Heart left ventricle (tissue), 16 donors: ENCODE measurements at regions not wholly inside any gene's neighbourhood (a gene's known extent, or its start where the extent isn't known, plus 50 kb on each side); places are given as distances from the start of the nearest gene placed in this dataset.

Experiments used
- ATAC-seq, 4 donors: fragments of 200-7000 bp; cut with Tn5 transposase; one replicate each; pipeline ENCODE4 v1.9.1; 2020 to 2022; ENCODE audit warnings: moderate library complexity in 4 of 4, mild to moderate bottlenecking in 3 of 4, moderate number of reproducible peaks in 1 of 4
- DNase-seq, 5 donors: peaks; one replicate each; pipeline ENCODE4 v3.0.0-alpha.2; 2020
- H3K27ac ChIP-seq, 12 donors: fragments of 200-600 bp; sonication (generic) in 4 of 12; one replicate each; pipeline versions ENCODE4 v1.5.0 to v1.8.0; 2016 to 2022; ENCODE audit warnings: mild to moderate bottlenecking in 2 of 12
- H3K27me3 ChIP-seq, 9 donors: fragments of 200-600 bp; sonication (generic) in 2 of 9; one replicate each; pipeline versions ENCODE4 v1.5.1 to v1.8.0; 2016 to 2022; ENCODE audit warnings: mild to moderate bottlenecking in 3 of 9
- H3K36me3 ChIP-seq, 9 donors: fragments of 200-600 bp; sonication (generic) in 2 of 9; one replicate each; pipeline versions ENCODE4 v1.5.0 to v1.8.0; 2018 to 2022; ENCODE audit warnings: mild to moderate bottlenecking in 2 of 9
- H3K4me1 ChIP-seq, 12 donors: fragments of 200-600 bp; sonication (generic) in 4 of 12; one replicate each; pipeline versions ENCODE4 v1.5.0 to v1.8.0; 2016 to 2022; ENCODE audit warnings: mild to moderate bottlenecking in 3 of 12
- H3K4me3 ChIP-seq, 12 donors: fragments of 200-600 bp; sonication (generic) in 4 of 12; one replicate each; pipeline versions ENCODE4 v1.5.0 to v1.8.0; 2017 to 2022; ENCODE audit warnings: mild to moderate bottlenecking in 9 of 12, moderate library complexity in 4 of 12
- H3K9me3 ChIP-seq, 12 donors: fragments of 200-600 bp; sonication (generic) in 4 of 12; one replicate each; pipeline versions ENCODE4 v1.5.0 to v1.8.0; 2016 to 2022; ENCODE audit warnings: mild to moderate bottlenecking in 1 of 12
- POLR2A ChIP-seq, 2 donors: fragments of 450-650 bp; IDR thresholded peaks; one replicate each; pipeline ENCODE4 v1.6.1; 2017; ENCODE audit warnings: antibody characterized with exemption in 2 of 2, mild to moderate bottlenecking in 2 of 2, moderate library complexity in 2 of 2
- WGBS, 4 donors: extraction: QIAGEN DNeasy Blood & Tissue Kit in 2 of 4; methylation state at CpG; one replicate each; pipeline versions ENCODE4 v1.1.5 to v1.1.7; 2013 to 2018; 5-methylcytosine and 5-hydroxymethylcytosine counted together
- intact Hi-C, 10 donors: fragments of 100-400 bp; cut with DNase I; formaldehyde crosslinking; loops; one replicate each; pipeline versions ENCODE4 v1.11.1 to v1.14.2; 2022
- TF ChIP-seq, protein P1 (sequence below), 12 donors: fragments of 200-600 bp; sonication (generic) in 4 of 12; IDR thresholded peaks; one replicate each; pipeline versions ENCODE4 v1.5.0 to v1.8.0; 2018 to 2022; ENCODE audit warnings: antibody characterized with exemption in 12 of 12, mild to moderate bottlenecking in 5 of 12
- donor health status: ischemic (EF 13 %, LVEDD 7.1; RV severe dilation, severe dysfunction).
- donor health status: healthy with polysubstance abuse.
- donor health status: DM: no; HTN: yes; CAD: no.
- donor health status: DM: no; HTN: no; CAD: no.
- donor health status: ischemic (EF 25% LVEDD 6.9; RV normal size, moderate dysfunction).
- donor health status: ischemic (EF 25% LVEDD 5.7; RV mildly dilated, moderate dysfunction).
- donor health status: healthy.
- donor health status: DM: yes; HTN: yes; CAD: no.
- donor health status: ischemic (EF 35%, LVEDD 5.7; RV mildly dilated, moderate dysfunction).
- donor health status: nonischemic (EF 11% LVEDD 7.7; RV severe dilation, severe dysfunction).
- donor health status: DM: yes; HTN: yes; CAD: no.
- donor health status: PGD.
- donor health status: ischemic (EF 29% LVEDD 5.4; RV normal size, mild dysfunction).
- donor health status: nonischemic (EF 23%, LVEDD 6.1; RV moderate dilation, normal function).

DNA sequence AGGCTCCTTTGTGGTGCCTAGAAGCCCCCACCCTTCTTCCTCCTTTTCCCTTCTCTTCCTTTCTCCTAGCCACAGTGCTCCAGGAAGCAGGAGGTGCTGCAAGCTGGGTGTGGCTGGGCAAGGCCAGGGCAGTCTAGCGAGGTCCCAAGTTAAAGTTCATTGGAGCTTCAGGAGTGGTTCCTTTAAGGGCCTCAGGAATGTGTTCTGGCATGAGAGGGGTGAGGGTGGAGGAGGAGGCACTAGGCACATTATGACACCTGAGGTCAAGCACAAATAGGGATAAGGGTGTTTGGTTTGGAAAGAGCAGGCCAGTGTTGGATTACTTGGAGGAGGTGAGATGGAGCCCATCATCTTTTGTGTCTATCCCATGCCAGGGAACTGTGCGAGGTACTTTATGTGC, 258.7 kb downstream of the TLE3 start:
- Histone ChIP-seq H3K27me3 (peaks cover 0 to 6% (median 0%) of the 10 kb centered on the region in 9 donors), H3K9me3 (no peaks in the 10 kb centered on the region), H3K36me3 (no peaks in the 10 kb centered on the region), H3K4me3 (no peak overlapping the region), H3K27ac (no peak overlapping the region), H3K4me1 (peaks cover 0 to 9% (median 0%) of the 10 kb centered on the region in 12 donors)
- intact Hi-C loops, result no loop called here
- ATAC-seq (no peak), DNase-seq (no peak)
- TF ChIP-seq, protein P1, sequence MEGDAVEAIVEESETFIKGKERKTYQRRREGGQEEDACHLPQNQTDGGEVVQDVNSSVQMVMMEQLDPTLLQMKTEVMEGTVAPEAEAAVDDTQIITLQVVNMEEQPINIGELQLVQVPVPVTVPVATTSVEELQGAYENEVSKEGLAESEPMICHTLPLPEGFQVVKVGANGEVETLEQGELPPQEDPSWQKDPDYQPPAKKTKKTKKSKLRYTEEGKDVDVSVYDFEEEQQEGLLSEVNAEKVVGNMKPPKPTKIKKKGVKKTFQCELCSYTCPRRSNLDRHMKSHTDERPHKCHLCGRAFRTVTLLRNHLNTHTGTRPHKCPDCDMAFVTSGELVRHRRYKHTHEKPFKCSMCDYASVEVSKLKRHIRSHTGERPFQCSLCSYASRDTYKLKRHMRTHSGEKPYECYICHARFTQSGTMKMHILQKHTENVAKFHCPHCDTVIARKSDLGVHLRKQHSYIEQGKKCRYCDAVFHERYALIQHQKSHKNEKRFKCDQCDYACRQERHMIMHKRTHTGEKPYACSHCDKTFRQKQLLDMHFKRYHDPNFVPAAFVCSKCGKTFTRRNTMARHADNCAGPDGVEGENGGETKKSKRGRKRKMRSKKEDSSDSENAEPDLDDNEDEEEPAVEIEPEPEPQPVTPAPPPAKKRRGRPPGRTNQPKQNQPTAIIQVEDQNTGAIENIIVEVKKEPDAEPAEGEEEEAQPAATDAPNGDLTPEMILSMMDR (IDR thresholded peaks at IDR 0.05), result no peak
- TF ChIP-seq POLR2A (IDR thresholded peaks at IDR 0.05), result no peak
- WGBS, 4 donors, result 79 to 91% (median 83%) methylated on average over 2 of the region's 2 CpGs

DNA sequence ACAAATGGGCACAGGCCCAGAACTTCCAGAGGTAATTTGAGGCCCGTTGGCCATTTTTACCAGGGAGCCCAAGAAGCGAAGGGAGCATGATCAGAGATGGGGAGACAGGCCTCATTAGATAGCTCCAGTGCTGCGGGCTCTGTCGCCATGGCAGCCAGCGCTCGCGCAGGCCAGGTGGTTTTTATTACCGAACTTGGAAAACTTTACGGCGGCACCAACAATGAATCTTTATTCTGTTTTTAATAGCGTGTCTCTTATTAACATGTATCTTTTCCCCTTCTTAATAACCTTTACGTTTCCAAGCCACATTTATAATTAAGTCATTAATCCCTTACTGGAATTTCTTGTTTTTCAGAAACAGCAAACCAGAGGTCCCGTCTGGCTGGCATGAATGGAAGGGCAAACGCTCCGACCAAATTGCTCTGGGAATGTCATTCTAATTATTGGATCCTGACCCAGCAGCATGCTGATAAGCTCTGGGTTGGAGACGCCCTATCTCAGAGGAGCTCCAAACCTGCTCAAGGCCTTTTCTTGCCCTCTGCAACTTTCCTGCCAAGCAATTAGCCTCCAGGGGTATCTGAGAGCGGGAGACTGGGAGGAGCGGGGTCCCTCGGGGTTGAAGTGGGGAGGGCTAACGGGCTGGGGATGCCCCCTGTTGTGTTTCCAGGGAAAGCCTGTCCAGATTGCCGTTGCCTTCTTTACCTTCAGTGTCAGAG, 256.4 kb downstream of the TLE3 start:
- 74 to 81% (median 78%) methylated on average over 21 of the region's 21 CpGs for WGBS, 4 donors
- H3K4me1 ChIP-seq, result peaks cover 0 to 12% (median 0%) of the 10 kb centered on the region in 12 donors
- intact Hi-C loops, result no loop called here
- DNase-seq (no peak), ATAC-seq (no peak)
- no peaks in the 10 kb centered on the region for H3K9me3 ChIP-seq
- H3K27me3 ChIP-seq, result peaks cover 0 to 4% (median 0%) of the 10 kb centered on the region in 9 donors
- H3K4me3 ChIP-seq, result no peak overlapping the region
- no peaks in the 10 kb centered on the region for H3K36me3 ChIP-seq
- no peak for TF ChIP-seq POLR2A (IDR thresholded peaks at IDR 0.05)
- TF ChIP-seq, protein P1 (IDR thresholded peaks at IDR 0.05), result no peak
- H3K27ac ChIP-seq, result no peak overlapping the region

DNA sequence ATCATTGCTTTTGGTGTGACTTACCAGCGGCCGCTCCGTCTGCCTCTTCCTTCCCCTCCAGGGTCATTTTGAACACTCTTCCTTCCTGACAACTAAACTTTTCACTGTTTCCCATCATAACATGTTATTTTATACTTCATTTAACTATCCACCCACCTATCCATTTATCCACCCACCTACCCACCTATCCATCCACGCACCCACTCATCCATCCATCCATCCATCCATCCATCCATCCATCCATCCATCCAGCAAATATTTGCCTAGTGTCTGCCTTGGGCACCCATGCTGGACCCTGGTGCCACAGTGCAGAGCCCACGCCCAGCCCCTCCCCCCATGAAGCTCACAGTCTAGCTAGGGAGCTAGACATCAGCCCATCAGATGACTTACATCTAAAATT, 254.9 kb downstream of the TLE3 start:
- no peaks in the 10 kb centered on the region for H3K36me3 ChIP-seq
- ATAC-seq (no peak), DNase-seq (no peak)
- intact Hi-C loops, result no loop called here
- H3K4me3 ChIP-seq, result no peak overlapping the region
- TF ChIP-seq POLR2A (IDR thresholded peaks at IDR 0.05), result no peak
- TF ChIP-seq, protein P1 (IDR thresholded peaks at IDR 0.05), result no peak
- WGBS, 4 donors, result 77 to 85% (median 80%) methylated on average over 5 of the region's 5 CpGs
- H3K9me3 ChIP-seq, result peaks cover 0 to 4% (median 0%) of the 10 kb centered on the region in 12 donors
- H3K4me1 ChIP-seq, result peaks cover 0 to 12% (median 0%) of the 10 kb centered on the region in 12 donors
- H3K27ac ChIP-seq, result no peak overlapping the region
- peaks cover 0 to 4% (median 0%) of the 10 kb centered on the region in 9 donors for H3K27me3 ChIP-seq

DNA sequence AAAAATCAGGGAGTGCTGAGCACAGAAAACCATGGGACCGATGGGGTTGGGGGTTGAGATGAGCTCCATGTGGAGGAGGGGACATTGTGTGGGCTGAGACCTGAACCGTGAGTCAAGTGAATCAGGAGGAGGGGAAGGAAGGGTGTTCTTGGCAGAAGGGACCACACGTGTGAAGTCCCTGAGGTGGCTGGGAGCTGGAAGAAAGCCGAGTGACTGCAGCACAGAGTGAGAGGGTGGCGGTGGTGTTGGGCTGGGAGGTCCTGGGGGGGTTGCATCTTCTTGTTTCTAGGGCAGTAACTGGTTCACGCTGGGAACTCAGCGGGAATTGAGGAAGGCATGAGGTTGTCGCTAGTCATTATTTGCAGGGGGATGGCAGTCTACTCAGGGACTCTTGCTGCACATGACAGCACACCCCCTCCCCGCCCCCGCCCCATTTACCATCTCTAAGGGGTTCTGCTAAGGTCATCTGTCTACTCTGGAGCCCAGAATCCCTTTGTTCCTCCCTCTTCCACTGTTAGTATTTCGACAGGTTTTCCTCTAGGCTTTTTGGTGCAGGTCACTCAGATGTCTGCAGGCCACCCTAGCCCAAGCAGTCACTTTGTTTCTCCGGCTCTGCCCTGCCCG, 254.3 kb downstream of the TLE3 start:
- TF ChIP-seq POLR2A (IDR thresholded peaks at IDR 0.05), result no peak
- TF ChIP-seq, protein P1 (IDR thresholded peaks at IDR 0.05), result no peak
- Histone ChIP-seq H3K4me1 (peaks cover 0 to 12% (median 0%) of the 10 kb centered on the region in 12 donors), H3K27me3 (peaks cover 0 to 4% (median 0%) of the 10 kb centered on the region in 9 donors), H3K4me3 (no peak overlapping the region), H3K9me3 (peaks cover 0 to 4% (median 0%) of the 10 kb centered on the region in 12 donors), H3K27ac (no peak overlapping the region), H3K36me3 (no peaks in the 10 kb centered on the region)
- 55 to 64% (median 59%) methylated on average over 13 of the region's 13 CpGs for WGBS, 4 donors
- ATAC-seq, result no peak
- DNase-seq, result no peak
- intact Hi-C loops, result no loop called here
